HPDE6-E6E7 (cell line): ENCODE measurements at regions not wholly inside any gene's neighbourhood (a gene's known extent, or its start where the extent isn't known, plus 50 kb on each side); places are given as distances from the start of the nearest gene placed in this dataset.

Source experiments
- DNase-seq: peaks from one replicate; pipeline ENCODE4 v3.0.0; 2011; ENCODE audit warnings: missing footprints; ENCODE audit errors: extremely low spot score

DNA sequence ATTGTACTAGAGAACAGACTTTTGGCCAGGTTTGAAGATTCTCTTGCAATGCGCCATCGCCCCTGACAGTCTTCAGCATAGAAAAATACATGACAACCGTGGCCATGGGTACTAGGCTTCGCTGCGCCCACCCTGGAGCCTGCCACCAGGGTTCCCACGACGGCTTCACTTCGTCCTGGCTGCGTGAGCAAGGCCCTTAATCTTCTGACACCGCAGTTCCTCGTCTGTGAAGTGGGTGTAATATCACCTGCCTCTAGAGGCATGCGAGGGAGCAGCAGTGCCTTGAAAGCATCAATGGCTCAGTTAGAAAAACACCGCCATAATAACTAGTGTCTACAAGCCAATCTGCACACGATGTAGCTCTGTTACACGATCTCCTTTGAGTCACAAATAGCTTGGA, 175.2 kb upstream of the HS6ST1 start:
- DNase-seq, result no peak

DNA sequence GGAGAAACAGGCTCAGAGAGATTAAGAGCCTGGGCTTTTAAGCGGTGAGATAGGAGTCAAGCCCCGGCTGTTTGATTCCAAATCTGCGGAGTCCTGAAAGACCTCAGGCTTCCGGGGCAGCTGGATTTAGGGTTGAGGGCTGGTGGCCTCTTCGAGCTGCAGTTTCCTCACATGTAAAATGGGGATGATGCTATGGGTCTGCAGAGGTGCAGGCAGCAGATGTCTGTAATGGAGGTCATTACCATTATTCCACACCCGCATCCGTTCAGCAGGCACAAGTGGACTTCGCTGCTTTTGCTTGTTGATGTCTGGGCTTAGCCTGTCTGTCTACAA, 175.6 kb upstream of the HS6ST1 start:
- no peak for DNase-seq

DNA sequence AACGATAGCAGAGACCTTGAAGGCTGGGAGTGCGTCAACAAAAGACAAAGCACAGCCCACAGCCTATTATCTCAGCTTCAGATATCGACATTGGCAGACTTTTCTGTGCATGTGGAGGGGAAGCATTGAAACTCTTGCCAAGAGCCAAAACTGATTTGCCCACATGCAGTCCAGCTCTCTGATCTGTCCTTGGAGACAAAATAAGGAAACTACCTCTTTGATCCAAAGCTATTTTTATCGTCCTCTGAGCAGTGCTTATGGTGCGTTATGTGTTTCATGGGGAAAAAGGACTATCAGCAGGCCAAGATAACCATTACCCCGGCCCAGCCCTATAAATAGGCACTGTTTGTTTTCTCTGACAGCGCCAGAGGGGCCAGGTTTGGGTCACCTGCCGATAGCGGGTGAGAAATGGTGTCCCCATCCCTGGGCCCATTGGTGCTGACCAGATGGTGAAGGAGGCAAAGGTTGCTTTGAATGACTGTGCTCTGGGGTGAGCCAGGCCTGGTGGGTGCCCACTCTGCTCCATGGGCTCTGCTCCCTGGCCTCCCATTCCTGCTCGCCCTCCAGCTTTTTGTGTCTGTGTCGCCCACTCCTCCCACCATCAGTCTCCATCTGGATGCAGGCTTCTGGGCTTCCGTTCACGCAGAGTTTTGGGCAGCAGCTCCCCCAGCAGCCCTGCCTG, 176.1 kb upstream of the HS6ST1 start:
- no peak for DNase-seq

DNA sequence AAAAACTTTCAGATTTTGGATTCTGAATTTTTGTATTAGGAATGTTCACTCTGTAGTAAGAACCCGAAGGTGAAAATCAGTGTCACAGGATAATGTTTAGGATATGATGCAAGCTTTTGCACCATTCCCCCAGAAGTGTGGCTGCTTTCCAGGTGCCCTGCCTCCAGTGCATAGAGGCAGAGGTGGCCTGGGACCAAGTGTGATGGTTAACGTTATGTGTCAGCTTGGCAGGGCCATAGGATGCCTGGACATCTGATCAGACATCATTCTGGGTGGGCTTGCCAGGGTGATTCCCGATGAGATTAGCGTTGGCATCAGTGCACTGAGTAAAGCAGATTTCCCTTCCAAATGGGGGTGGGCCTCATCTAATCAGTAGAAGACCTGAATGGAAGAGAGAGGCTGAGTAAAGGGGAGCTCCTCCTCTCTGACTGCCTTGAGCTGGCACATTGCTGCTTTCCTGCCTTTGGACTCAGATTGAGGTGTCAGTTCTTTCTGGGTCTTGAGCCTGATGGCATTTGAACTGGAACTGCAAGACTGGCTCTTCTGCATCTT, 177.4 kb upstream of the HS6ST1 start:
- no peak for DNase-seq

DNA sequence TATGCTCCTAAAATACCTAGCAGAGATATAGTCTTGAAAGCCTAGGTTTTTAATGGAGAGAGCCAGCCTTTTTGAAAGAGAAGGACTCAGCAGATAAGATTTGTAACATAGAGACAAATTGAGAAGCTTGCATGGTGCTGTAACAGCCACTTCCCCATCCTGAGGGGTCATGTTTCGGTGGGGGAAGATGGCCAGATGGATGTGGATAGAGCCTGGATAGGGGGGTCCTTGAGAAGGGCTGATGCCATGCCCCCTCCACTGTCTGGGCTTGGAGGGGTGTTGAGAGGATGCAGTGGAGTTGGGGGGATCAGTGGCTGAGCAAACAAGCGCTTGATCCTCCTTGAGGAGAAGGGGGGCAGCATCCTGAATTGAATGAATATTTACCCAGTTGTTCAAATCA, 178.0 kb upstream of the HS6ST1 start:
- no peak for DNase-seq

DNA sequence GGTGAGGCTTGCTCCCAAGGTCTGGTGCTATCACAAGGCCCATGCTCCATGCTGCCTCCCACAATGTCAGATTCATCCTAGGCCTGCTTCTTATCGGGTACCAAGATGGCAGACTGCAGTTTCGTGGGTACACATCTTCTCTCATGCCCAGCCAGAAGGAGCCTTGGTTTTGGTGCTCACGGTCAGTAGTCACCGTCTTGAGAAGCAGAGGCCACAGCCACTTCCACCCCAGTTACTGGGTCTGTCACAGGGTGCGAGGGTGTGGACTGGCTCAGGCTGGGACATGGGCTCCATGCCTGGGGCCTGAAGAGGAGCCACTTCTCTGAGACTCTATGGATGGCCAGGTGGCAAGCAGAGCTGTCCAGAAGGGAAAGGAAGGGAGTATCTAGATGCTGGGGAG, 178.8 kb upstream of the HS6ST1 start:
- DNase-seq, result no peak

DNA sequence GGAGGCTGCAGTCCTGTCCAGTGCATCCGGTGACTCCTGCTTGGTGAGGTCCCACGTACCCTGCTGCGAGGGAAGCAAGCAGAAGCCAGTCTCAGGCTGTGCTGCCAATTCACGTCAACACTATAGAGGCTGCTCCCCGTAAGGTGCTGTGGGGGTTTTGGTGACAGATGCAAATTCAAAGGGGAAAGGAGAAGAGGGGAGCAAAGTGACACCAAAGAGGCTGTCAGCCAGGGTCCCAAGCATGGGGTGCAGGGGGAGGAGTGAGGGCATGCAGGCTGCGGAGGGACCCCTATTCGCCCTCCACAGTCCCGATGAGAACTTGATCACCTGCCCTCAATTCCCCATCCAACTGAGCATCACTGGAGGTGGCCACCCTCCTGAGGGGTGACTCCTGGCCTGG, 179.4 kb upstream of the HS6ST1 start:
- no peak for DNase-seq

DNA sequence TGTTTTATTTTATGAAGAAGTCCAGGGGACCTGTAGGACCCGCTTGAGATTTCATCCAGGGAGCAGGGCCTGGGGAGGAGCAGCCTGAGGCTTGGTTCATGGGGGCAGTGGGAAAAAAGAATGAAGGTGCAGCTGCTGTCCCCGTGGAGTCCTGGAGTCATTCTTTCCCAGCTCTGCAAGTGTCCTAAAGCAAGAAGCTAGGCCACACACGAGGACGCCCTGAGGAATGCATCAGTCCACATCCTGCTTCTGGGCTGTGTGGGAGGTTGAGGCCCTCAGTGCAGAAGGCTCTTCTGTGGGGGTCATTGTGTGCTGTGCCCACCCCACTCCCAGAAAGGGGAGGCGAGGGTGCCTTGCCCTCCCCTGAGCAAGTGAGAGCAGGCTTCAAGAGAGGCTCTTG, 179.9 kb upstream of the HS6ST1 start:
- no peak for DNase-seq

DNA sequence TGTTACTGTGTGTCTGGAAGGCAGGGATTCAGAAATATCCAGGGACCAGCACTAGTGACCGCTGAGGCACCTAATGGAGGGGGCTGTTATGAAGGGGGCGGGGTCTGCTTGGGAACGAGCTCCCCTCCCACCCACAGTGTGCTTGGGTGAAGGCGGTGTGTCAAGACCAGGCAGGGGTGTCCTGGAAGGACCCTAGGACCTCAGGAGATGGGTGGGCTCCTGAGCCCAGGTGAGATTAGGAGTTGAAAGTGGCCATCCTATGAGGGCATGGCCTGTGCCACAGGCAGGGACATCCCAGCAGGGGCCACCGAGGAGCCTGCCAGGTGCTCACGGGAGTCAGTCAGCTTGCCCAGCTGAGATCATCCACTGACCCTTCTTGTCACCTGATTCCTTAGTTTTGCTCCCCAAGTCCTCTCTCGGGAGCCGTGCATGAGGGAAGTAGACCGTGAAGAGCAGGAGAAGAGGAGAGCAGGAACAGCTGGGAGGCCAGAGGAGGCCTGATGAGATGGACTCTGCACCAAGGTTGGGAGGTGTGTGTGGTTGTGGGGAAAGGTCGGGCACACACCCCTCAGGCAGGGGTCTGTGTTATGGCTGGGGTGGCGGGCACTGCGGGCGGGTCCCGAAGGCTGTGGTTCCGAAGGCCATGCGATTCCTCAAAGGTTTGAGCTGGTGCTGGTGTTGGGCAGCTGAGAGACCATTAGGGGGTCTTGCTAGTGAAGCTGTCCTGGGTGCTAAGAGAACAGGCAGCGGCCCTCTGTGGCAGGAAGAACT, 180.9 kb upstream of the HS6ST1 start:
- no peak for DNase-seq

DNA sequence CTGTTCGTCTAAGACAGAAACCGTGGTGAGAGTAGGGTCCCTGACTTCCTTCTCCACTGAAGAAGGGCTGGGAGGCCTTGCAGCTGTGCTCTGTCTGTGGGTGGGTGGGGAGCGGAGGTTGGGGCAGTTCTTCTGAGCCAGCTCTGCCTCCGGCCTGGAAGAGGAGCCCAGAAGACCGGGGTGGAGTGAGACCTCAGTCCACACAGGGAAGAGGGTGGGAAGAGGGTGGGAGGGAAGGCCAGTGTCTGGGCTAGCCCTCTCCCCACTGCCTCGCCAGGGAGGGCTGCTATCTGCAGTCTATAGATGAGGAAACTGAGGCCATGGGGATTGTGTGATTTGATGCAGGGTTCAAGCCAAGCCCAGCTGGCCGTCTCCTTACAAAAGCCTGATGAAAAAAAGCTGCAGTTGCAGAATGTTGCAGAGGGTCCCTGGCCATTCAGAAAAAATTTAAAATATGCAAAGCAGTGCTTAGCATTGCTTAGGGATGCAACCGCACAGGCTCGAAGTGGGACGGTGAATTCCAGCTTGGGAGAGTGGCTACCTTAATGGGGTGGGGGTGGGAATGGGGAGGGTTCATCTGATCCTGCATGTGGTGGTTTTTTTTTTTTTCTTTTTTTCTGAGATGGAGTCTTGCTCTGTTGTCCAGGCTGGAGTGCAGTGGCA, 181.6 kb upstream of the HS6ST1 start:
- DNase-seq, result no peak

DNA sequence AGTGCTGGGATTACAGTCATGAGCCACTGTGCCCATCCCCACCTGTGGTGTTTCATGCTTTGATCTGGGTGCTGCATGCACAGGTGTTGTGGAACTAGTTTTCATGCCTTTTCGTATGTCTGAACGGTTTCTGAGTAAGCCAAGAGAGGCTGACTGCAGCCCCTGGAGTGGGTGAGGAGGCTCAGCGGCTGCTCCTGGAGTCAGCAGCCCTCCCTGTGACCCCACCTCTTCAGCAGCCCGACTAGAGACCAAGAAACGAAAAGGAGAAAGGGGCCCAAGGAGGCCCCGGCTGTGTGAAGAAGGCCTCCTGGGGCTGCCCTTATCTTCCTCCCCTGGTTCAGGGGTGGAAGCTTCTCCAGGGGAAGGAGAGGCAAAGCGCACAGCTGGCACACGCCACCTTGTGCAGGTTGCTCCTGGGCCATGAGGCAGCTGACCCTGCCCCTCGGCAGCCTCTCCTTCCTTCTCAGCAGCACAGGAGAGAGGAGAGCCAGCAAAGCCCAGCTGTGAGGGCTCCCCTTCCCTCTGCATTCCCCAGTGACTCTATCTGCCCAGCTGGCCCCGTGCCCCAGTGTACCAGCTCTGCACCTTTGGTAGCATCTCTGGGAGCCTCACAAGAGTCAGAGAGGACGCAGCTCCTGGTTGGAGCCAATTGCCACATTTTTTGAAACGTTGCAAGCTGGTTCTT, 182.5 kb upstream of the HS6ST1 start:
- no peak for DNase-seq

DNA sequence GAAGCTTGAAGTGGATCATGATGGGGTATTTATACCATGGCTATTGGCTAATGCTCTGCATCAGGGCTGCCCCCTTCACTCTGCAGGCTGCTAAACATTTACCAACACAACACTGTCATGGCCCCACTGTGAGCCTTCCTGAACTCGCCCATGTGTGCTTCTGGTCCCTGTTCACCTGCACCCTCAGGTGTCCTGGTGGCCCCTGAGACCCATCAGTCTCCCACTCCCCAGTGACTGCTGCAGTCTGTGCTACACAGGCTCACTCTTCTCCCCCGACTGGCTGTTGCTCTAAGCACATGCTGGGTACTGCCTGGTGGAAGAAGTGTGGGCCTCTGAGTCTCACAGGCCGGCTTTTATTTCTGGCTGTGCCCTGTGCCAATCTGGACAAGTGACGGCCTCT, 183.0 kb upstream of the HS6ST1 start:
- DNase-seq, result no peak

DNA sequence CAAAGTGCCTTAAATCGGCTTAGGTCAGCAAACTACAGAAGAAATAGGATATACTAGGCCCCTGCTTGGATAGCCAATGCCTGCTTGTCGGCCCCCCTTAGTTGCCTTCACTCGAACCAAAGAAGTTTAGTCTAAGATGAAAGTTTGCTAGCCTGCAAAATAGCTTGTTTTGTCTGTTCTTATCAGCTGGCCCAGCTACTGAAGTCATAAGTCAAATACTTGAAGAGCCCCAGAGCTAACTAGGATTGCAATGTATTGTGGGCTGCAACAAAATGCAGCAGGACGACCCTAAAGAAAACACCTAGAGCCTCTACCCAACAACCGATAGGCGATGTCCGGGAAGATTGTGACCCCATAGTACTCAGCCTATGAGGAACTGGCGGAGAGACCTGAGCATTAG, 183.5 kb upstream of the HS6ST1 start:
- no peak for DNase-seq

DNA sequence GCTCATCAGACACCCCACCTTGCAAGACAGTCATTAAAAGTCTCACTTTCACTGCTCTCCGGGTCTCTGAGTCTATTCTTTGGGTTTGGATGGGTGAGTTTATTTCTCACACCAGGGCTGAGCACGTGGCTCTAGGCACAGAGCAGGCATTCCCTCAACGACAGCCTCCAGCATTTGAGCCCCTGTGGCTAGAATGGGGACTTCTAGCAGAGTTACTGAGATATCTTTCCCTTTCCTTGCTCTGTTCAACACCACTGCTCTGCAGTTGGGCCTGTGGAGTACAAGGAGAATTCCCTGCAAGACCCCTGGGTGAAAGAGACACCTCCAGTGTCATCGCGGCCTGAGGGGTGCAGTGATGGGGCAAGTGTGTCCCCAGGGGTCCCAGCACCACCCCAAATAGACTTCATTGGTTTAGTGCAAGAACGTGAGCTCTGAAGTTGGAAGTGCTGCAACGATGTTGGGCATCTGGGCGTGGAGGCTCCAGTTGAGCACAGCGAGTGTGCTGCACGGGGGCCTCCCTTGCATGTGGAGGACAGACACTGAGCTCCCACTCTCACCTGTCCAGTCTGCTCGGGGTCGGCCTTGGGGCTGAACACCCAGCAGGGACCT, 184.1 kb upstream of the HS6ST1 start:
- no peak for DNase-seq

DNA sequence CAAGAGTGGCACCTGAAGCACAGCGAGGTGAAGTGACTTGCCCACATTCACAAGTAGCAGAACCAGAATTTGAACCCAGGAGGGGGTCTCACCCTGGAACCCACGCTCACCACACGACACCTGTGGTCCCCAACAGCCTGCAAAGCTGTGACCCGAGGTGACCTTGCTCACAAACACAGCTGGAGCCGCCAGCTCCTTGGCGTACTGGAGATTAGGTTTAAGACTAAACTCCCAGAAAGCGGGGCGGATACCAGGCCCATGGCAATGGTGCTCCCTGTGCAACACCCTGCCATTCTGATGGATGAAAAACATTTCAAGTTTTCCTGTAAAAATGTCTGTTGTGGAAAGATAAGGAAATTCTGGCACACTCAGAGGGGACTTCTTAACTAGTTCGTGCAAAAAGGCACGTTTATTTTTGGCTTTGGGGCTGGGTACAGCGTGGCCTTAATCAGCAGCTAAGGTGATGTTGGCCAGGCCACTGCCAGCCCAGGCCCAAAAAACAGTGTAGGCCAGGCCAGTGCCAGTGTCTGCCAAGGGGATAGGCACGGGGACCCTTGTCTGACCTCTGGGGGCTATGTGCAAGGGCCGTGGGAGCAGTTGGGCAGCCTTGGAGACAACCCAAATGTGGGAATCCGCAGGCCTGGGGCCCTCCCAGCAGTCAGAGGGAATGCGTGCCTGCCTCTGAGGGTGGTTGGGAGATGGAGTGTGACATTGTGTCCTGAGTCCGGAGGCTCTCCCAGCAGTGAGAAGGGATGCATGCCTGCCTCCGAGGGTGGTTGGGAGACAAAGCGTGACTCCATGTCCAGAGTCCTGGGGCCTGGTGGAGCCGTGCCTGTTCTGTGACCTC, 185.0 kb upstream of the HS6ST1 start:
- no peak for DNase-seq

DNA sequence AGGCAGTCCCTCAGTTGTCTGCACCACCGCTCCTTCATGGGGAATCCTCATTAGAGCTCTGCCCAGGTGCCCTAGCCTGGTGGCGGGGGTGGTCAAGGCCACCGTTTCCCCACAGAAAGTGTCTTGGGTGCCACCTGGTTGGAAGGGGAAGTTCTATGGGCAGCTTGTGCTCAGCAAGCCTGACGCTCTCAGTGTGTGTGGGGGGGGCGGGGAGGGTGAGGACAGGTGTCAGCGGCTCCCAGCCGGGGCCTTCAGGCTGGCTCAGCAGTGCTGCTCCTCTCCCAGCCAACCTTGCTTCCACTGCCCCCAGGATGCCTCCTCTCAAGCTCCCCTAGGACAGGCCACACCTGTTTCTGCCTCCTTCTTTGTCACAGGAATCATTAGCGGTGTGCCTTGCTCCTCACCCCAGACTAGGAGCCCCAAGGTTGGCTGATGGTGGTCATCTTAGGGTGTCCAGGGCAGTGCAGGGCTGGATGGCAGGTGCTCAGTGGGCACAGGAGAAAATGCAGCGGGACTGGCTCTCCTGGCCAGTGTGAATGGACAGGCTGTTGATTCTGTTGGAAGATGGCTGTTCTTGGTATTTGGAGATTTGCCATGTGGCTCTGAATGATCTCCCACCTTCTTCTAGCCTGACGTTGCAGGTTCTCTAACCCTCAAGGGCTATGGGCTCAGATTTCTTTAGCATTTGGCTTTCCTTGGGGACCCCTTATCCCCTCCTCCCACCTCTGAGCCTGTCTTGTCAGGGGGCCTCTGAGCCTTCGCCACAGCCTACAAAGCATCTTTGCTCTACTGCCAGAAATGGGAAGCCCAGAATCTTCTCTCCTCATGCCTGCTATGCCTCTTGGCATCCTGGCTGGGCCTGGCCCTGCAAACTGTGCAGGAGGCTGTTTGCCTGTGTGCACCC, 185.8 kb upstream of the HS6ST1 start:
- no peak for DNase-seq

DNA sequence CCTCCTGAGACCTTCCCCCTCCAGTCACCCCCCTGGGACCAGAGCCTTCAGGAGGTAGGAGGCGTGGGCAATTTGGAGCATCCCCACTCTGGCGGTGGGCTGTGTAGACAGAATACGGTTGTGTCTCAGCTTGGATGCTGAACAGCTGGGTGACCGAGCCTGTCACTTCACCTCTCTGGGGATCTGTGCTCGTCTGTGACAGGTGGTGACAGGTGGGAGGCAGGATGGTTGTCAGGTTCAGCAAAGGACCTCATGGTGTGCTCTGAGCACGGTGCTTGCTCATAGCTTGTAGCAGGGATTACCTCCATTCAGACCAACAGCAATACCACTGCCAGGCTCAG, 186.5 kb upstream of the HS6ST1 start:
- DNase-seq, result no peak

DNA sequence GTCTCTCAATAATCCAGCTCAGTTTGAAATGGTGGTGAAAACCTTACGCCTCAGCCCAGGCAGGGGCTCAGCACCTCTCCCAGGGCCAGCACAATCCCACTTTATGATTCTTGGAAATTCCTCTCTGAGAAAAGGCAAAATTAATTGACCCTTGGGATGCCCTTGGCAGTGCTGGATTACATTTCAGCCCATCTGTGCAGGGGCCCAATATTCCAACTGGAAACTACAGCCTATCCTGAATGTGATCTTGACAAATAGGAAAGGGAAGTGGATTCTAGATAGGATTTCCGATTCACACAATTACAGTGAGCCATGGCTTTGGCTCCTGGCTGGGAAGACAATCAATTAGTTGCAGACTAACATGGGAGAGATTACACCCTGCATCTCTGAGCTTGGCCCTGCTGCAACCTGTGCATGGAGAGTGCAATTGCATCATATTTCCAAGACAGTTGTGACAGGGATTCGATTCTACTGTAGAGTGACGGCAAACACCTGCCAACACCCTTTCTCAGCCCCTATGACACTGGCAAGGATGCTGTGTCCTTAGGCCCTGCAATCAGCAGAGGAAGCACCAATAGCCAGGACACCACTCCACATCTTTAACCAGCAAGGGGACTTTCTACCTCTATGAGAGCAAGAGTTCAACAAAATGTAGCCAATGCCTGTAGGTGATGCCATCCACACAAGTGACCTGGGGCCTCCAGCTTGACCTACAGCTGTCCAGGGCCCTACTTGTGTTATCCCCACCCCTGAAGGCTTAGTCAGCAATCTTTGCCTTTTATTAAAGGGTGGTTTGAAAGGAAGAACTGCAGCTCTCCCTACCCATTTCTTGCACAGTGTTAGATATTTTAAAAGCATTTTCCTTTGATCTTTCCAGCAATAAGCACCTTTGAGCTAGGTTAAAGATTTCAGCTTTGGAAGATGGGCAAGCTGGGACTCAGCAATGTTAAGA, 187.2 kb upstream of the HS6ST1 start:
- DNase-seq, result no peak

DNA sequence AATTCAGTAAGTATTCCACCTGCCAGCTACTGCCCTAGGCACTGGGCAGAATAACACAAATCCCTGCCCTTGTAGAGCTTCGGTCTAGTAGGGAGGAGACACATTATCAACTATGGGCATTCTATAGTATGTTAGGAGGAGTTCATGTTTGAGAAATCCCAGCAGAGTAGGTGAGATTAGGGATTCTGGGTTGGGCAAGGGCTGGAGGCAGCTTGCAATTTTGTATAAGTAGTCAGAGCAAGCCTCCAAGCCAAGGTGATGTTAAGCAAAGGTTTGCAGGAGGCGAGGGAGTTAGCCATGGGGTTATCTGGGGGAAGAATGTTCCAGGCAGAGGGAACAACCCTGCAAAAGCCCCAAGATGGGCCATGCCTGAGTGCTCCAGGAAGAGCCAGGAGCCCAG, 187.9 kb upstream of the HS6ST1 start:
- DNase-seq, result no peak
